PFSK-1 (cell line): ENCODE measurements at regions not wholly inside any gene's neighbourhood (a gene's known extent, or its start where the extent isn't known, plus 50 kb on each side); places are given as distances from the start of the nearest gene placed in this dataset.

Experiments used
- FOXP2 ChIP-seq: optimal IDR thresholded peaks from 2 replicates; pipeline ENCODE3; 2011; ENCODE audit warnings: borderline replicate concordance, control low read depth, inconsistent platforms; ENCODE audit not compliant: insufficient read depth; ENCODE audit errors: extremely low read length, extremely low read depth
- POLR2AphosphoS5 ChIP-seq: IDR thresholded peaks from 2 replicates; pipeline ENCODE4 v1.6.1; 2012; ENCODE audit warnings: low read depth, mild to moderate bottlenecking, control low read depth, low read length, moderate library complexity
- REST ChIP-seq, 2 experiments: IDR thresholded peaks; 2 replicates each; pipeline versions ENCODE4 v1.6.1 to v1.8.0; 2011 to 2012; ENCODE audit warnings: low read depth in 2 of 2, low read length in 2 of 2, control low read depth in 1 of 2, inconsistent platforms in 1 of 2, mild to moderate bottlenecking in 1 of 2, moderate library complexity in 1 of 2; ENCODE audit not compliant: insufficient read depth in 1 of 2
- SIN3A ChIP-seq: IDR thresholded peaks from 2 replicates; pipeline ENCODE4 v1.6.1; 2012; ENCODE audit warnings: mild to moderate bottlenecking, low read length, moderate library complexity, borderline replicate concordance; ENCODE audit not compliant: insufficient read depth
- TAF1 ChIP-seq: IDR thresholded peaks from 2 replicates; pipeline ENCODE4 v1.6.1; 2012; ENCODE audit warnings: low read length, control low read depth, borderline replicate concordance; ENCODE audit not compliant: insufficient read depth

DNA sequence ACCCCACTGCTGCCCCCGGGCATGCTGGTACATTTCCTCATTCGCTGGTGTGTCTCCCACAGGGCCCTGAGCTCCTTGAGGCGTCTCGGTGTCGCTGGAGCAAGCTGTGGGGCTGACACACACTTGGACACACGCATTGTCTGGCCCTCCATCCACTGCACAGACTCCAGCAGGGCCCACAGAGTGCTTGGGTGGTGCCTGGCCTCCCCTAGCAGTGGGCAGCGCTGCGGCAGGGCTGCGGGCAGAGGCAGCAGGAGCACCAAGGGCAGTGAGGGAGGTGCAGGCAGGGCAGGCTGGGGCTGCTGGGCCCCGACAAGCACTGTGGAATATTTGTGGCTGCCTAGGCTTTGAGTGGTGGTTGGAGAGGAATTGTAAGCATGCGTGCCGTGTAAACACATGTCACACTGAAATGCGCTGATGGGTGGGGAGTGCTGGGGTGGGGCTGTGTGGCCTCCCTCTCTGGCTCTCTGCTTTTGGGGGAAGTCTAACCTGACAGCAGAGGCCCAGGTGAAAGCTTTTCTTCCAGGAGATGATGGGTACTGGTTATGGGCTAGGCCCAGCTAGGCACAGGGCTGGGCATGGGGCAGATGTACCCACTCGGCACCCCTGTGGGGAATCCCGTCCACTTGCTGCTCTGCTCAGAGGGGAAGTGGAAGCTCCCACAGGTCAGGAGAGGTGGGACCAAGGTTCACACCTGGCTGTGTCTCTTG is 55.5 kb upstream of the HS6ST1 start:
- TF ChIP-seq REST (IDR thresholded peaks at IDR 0.05; ENCODE audit: insufficient read depth in 1 of 2, low read depth in 2 of 2, low read length in 2 of 2) (no peak), SIN3A (no peak), TAF1 (no peak), FOXP2 (no peak), POLR2AphosphoS5 (no peak)

DNA sequence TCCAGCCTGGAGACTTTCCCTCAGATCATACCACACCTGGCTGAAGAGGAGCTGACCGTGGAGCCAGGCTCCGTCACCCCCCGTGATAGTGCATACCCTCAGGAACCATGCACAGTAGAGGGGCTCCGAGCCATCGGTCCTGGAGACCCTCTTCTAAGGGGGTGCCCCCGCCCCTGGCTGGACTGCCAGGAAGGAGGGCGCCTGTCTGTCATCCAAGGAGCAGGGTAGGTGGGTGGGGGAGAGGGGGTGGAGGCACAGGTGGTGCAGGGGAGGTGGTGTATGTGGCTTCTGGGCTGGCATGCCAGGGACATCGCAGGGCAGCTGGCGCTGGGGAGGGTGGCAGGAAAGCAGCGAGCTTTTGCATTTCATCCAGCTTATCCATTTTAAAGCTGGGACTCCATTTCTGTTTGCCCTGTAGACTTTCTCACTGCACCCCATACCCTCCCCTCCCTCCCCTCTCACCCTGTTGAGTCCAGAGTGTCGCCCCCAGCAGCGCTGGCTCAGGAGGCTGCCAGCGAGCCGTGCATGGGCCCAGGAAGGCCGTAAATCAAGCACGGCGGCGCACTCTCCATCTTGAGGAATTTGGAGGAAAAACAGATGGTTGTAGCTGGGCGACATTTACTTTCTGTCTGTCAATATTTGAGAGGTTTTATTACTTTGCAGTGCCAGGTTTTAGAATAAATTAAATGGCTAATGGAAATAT is 56.2 kb upstream of the HS6ST1 start:
- TF ChIP-seq REST (IDR thresholded peaks at IDR 0.05; ENCODE audit: insufficient read depth in 1 of 2, low read depth in 2 of 2, low read length in 2 of 2) (no peak), FOXP2 (no peak), SIN3A (no peak), TAF1 (no peak), POLR2AphosphoS5 (no peak)

GRCh38 chr2:128375454-128375853 is 56.8 kb upstream of the HS6ST1 start:
- no peak for TF ChIP-seq POLR2AphosphoS5
- no peak for TF ChIP-seq TAF1
- no peak for TF ChIP-seq REST (IDR thresholded peaks at IDR 0.05; ENCODE audit: insufficient read depth in 1 of 2, low read depth in 2 of 2, low read length in 2 of 2)
- TF ChIP-seq FOXP2 = no peak
- TF ChIP-seq SIN3A = no peak

GRCh38 chr2:128376241-128377041 is 57.8 kb upstream of the HS6ST1 start:
- TF ChIP-seq REST (IDR thresholded peaks at IDR 0.05; ENCODE audit: insufficient read depth in 1 of 2, low read depth in 2 of 2, low read length in 2 of 2) = no peak
- TF ChIP-seq TAF1 = no peak
- no peak for TF ChIP-seq SIN3A
- no peak for TF ChIP-seq POLR2AphosphoS5
- TF ChIP-seq FOXP2 = no peak
